Esophagus squamous epithelium (tissue), 4 donors: ENCODE measurements at regions not wholly inside any gene's neighbourhood (a gene's known extent, or its start where the extent isn't known, plus 50 kb on each side); places are given as distances from the start of the nearest gene placed in this dataset.

Source experiments
- POLR2A ChIP-seq, 4 donors: fragments of 450-650 bp; IDR thresholded peaks; one replicate each; pipeline ENCODE4 v1.6.1; 2017; ENCODE audit warnings: antibody characterized with exemption in 4 of 4, mild to moderate bottlenecking in 4 of 4, moderate library complexity in 3 of 4
- TF ChIP-seq, protein P1 (sequence below), 6 experiments: fragments of 450-650 bp in 4 of 6; fragments of 200-600 bp in 2 of 6; sonication (generic) in 2 of 6; IDR thresholded peaks; one replicate each; pipeline ENCODE4 v1.5.1; 2016 to 2019; ENCODE audit warnings: antibody characterized with exemption in 6 of 6, mild to moderate bottlenecking in 4 of 6, moderate library complexity in 4 of 6

DNA sequence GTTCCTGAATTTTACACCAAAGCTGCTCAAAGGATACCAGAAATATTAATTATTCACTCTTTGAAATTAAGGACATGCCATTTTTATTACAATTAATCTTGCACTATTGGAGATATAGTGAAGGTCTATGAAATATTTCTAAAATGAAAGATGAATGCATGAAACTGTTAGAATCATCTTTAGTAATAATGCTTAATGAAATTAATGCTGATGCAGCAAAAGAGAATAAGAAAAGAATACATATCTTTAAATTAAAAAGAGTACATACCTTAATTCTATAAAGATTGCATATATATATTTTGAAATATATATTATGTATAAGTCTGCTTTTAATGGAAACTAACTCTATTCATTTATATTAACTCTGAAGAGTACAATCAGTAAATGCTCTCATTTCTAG lies 236.0 kb downstream of the ALX1 start:
- TF ChIP-seq, protein P1, sequence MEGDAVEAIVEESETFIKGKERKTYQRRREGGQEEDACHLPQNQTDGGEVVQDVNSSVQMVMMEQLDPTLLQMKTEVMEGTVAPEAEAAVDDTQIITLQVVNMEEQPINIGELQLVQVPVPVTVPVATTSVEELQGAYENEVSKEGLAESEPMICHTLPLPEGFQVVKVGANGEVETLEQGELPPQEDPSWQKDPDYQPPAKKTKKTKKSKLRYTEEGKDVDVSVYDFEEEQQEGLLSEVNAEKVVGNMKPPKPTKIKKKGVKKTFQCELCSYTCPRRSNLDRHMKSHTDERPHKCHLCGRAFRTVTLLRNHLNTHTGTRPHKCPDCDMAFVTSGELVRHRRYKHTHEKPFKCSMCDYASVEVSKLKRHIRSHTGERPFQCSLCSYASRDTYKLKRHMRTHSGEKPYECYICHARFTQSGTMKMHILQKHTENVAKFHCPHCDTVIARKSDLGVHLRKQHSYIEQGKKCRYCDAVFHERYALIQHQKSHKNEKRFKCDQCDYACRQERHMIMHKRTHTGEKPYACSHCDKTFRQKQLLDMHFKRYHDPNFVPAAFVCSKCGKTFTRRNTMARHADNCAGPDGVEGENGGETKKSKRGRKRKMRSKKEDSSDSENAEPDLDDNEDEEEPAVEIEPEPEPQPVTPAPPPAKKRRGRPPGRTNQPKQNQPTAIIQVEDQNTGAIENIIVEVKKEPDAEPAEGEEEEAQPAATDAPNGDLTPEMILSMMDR (IDR thresholded peaks at IDR 0.05) = no peak
- TF ChIP-seq POLR2A (IDR thresholded peaks at IDR 0.05) = no peak
